HG03354 (cell line): ENCODE measurements at regions not wholly inside any gene's neighbourhood (a gene's known extent, or its start where the extent isn't known, plus 50 kb on each side); places are given as distances from the start of the nearest gene placed in this dataset.
"Not testable (repeated sequence)": the region's sequence is repeated elsewhere in the genome, so short reads cannot be mapped to it uniquely, and the experiment has no call there.

Experiments used
- ATAC-seq: cut with Tn5 transposase; IDR thresholded peaks from one replicate; pipeline ENCODE4 v1.9.1; 2021; ENCODE audit warnings: mild to moderate bottlenecking; ENCODE audit not compliant: unreplicated experiment, poor library complexity, severe bottlenecking

DNA sequence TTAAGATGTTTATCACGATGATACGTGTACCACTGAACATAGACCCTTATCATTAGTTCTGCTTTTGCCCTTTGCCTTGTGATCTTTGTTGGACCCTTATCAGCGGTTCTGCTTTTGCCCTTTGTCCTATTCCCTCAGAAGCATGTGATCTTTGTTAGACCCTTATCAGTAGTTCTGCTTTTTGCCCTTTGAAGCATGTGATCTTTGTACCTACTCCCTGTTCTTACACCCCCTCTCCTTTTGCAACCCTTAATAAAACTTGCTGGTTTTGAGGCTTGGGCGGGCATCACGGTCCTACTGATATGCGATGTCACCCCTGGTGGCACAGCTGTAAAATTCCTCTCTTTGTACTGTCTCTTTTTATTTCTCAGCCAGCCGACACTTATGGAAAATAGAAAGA is 117.0 kb downstream of the SDHAF3 start:
- ATAC-seq: not testable (repeated sequence)

DNA sequence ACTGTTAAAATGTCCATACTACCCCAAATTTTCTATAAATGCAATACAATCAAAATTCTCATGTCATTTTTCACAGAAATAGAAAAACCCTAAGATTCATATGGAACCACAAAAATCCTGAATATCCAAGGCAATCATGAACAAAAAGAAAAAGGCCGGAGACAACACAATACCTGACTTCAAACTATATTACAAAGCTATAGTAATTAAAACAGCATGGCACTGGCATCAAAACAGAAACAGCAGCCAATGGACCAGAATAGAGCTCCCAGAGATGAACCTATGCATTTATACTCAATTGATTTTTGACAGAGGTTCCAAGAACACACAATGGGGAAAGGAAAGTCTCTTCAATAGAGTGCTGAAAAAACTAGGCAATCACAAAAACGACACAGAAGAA is 128.8 kb downstream of the SDHAF3 start:
- no peak for ATAC-seq

DNA sequence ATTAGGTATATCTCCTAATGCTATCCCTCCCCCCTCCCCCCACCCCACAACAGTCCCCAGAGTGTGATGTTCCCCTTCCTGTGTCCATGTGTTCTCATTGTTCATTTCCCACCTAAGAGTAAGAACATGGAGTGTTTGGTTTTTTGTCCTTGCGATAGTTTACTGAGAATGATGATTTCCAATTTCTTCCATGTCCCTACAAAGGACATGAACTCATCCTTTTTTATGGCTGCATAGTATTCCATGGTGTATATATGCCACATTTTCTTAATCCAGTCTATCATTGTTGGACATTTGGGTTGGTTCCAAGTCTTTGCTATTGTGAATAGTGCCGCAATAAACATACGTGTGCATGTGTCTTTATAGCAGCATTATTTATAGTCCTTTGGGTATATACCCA is 140.7 kb downstream of the SDHAF3 start:
- ATAC-seq: not testable (repeated sequence)

DNA sequence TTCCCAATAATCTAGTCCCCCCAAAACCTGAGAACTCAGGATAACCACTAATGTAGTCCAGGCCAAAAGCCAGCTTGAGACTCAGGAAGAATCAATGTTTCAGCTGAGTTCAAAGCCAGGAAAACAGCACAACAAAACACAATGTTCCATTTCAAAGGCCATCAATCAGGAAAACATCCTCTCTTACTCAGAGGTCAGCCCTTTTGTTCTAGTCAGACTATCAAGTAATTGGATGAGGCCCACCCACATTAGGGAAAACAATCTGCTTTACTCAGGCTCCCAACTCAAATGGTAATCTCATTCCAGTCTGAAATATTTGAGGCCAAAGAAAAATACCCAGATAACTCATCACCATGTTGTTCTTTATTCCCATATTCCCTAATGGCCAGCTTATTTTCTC is 152.2 kb downstream of the SDHAF3 start:
- ATAC-seq: no peak

DNA sequence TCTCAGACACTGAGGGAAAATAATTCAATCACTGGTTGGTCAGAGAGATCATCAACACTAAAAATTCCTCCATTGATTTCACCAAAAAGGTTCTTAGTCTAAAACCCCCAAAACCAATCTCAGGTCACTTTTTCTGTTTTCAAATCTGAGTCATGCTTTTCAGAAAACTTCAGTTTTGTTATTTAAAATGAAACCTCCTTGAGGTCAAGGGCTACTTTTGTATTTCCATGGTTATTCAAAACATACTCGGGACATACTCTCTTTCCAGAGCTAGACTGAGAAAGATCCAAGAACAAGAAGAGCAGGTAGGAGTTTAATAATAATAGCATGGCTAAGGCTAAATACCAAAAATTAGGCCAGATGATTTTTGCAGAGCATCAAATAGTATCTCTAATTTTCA is 152.8 kb downstream of the SDHAF3 start:
- ATAC-seq: no peak

DNA sequence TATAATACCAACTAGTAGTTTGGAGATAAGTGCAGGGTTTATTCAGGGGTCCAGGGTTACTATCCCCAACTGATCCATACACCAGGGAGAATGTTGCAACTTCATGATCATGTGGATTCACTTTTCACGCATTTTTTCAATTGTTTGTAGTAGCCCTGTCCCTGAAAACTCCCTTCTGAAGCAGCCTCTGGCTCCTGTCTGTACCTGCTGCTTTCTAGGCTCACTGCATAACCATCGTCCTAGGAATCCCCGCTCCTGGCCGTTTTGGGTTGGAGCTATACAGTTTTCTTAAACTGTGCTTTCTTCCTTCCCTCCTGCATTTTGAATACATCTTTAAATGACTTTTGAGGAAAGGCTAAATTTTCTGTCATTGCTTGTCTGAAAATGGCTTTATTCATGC is 154.1 kb downstream of the SDHAF3 start:
- no peak for ATAC-seq

DNA sequence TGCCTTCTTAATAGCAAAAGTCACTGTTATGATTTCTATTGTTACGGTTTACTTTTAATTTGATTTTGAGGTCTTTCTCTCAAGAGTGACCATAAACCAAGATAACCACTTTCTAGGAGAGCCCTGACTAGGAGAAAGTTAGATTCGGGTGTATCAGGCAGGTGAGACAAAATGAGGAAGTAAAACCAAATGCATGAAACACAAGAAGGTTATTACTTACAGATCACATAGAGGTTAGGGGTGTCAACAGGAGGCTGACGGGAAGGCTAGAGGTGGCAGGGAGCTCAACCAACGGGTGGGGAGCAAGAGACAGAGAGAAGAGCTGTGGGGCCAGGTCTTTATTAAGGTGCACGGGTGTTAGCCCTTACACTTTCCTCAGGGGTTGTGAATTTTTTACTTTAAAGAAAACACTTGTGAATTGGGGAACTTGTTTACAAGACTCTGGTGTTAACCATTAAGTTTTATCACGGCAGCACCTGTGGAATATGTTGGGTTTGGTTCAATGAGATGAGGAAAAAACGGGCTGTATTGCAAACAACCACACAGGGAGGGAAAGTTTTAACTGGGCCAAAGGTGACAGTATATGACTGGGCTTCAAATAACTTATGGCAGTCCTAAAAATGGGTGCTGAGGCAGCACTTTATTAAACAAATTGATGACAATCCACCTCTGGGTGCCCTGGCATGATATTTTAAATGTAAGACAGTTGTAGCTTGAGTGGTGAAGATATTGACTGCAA is 154.9 kb downstream of the SDHAF3 start:
- peak; percentile 85 for ATAC-seq

DNA sequence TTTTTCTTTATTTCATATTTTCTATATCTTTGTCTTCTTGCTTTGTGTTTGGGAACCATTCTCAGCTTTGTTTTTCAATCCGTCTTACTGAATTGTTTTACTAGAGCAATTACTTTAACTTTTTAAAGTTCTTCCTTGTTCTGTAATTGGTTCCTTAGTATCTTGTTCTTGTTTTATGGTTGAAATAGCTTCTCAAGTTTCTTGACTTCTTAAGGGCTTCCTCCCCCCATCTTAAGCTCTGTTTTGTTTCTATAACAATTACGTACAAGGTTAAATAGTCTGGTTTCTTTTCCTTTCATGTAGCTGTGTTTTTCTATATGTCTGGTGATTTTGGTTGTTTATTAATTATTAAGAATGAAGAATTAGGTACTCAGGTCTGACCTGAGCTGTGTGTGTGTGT is 158.0 kb downstream of the SDHAF3 start:
- ATAC-seq: no peak

DNA sequence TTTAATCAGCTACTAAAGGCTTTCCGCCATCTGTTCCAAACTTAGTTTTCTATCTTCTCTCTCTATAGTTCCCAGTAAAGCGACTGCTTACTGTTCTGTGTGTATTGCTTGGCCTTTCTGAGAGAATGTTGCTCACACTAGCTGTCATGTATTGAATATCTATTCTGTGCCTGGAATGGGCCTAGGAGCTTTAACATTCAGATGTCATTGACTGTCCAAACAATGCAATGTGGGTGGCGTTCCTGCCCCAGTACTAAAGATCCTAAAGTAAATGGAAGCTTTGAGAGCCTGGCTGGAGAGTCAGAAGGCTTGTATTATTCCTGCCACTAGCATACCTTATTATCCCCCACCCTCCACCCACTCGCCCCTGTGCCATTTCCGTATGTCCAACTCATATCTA is 163.5 kb downstream of the SDHAF3 start:
- ATAC-seq: no peak

DNA sequence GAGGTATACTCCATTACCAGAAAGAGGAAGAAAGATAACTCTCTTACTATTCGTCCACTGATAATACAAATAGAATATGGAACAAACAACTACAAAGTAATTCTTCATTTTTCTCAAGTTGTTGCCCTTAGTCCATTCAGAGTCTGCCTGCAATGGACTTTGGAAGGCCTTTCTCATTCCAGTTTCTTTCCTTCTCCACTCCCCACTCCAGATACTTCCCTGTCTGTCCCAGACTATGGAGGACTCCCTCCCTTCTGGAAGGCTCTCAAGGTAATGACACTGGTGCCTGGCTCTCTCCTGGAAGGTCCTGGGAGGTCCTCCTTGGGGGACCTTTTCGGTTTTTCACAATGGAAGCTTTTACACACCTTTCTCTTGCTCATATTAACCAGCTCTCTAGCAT is 167.8 kb downstream of the SDHAF3 start:
- ATAC-seq: no peak

DNA sequence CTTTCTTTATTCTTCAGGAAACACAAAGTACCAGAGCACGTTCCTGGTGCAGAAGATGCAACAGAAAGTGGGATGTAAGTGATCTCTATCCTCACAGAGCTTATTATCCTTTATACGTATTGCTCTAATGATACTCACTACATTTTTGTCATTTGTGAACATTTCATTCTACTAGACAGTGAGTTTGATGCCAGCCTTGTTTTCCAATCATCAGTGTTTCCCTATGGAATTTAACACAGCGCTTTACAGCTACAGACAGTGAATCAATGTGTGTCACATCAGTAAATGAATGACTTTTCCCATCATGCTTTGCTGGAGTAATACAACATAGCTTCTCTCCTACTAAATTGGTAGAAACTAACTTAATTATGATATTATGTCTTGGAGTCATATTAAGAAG is 175.5 kb downstream of the SDHAF3 start:
- no peak for ATAC-seq

DNA sequence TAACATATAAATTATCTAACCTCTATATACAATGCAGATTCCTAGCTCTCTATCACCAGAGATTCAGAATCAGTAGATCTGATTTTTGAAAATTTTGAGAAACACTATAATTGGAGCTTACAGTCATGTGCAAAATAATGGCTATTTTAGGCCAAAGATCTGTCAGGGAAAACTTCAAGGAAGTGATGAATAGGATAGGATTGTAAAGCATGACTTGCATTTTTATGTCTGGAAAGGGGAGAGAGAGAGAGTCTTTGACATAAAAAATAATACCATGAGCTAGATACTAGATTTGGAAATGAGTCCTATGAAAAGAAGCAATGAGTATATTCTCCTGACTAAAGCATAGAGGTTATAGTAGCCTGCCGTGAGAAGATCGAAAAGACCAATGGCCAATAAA is 181.1 kb downstream of the SDHAF3 start:
- ATAC-seq: no peak

DNA sequence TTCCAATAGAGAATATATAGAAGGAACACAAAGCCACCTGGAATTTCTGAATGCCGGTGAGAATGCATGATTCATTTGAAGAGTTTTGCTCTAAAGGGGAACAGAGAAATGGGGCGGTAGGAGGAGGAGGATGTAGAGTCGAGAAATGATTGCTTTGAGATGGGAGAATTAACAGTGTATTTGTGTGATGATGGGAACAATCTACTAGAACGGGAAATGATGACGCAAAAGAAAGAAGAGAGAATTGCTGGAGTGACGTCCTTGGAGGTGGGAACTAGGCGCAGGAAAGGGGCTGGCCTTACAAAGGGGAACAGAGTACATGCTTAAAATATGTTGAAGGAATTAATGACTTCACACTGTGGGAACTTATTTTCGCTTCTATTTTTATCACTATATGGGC is 188.1 kb downstream of the SDHAF3 start:
- ATAC-seq: no peak

DNA sequence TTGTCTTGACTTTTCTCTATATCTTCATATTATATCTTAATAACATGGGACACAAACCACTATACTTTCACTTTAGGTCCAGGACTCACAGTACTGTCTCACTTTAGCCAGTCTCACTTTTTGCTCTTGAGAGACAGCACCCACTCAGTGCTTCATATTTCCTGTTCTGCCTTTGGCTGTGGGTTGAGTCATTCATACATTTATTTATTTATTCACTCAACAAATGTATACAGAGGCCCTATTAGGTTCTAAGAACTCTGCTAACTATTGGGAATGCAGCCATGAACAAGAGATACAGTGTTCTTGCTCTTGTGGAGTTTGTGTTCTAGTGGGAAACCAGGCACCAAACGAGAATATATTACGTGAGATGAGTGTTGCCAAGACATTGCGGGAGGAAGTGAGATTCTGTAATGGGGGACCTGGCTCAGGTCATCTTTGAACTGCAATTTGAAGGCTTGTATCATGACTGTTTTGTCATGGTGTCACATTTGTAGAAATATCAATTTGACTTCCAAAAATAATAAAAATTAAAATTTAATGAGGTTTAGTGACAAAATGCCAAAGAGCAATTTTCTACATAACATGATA is 190.1 kb downstream of the SDHAF3 start:
- no peak for ATAC-seq

DNA sequence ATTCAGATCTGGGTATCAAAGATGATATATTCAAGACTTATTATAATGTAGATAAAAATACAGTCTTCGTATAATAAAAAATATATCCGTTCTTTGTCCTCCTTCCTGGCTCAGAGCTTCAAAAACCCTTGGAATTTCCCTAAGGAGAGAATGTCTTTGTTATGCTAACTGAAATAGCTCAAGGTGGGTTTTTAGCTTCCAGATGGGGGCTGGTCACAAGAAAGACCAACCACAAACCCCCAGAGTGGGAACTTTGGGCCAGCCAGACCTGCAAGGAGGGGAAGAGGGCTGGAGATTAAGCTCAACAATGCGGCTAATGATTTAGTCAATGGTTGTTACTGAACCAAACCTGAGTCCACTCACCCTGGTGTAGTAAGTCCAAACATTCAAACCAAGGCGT is 196.4 kb downstream of the SDHAF3 start:
- ATAC-seq: no peak

DNA sequence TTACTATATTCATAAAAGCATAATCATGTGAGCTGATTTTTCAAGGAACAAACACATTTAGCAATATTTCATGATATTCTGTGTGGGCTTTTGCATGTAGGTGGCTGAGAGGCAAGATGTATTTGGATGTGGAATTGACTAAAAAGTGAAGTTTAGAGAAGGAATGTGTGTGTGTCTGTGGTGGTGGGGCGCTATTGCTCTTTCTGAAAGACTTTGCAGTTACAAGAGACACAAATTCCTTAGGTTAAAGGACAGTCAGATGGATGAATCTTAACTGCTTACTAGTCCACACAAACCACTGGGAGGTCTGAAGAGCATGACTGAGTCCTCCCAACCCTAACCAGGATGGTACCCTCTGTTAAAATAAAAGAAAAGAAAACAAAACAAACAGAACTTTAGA is 200.1 kb downstream of the SDHAF3 start:
- ATAC-seq: no peak

DNA sequence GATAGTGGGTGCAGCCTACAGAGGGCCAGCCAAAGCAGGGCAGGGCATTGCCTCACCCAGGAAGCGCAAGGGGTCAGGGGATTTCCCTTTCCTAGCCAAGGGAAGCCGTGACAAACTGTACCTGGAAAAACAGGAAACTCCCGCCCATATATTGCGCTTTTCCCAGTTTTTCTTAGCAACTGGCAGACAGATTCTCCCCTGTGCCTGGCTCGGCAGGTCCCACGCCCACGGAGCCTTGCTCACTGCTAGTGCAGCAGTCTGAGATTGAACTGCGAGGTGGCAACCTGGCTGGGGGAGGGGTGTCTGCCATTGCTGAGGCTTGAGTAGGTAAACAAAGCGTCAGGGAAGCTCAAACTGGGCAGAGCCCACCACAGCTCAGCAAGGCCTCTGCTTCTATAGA is 212.4 kb downstream of the SDHAF3 start:
- ATAC-seq: not testable (repeated sequence)

DNA sequence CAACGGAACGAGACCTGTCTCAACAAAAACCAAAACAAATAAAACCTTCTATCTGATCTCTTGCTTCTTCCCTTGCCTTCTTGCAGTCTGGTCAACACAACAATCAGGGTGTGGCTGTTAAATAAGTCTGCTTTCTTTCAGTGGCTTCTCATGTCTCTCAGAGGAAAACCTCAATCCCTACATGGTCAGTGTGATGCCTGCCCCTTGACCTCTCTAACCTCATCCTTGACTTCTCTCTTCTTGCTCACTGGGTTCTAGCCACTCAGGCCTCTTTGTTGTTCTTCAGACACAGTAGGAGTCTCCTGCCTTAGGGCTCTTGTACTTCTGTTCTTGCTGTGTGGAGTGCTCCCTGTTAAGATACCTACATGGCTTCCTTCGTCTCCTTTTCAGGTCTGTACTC is 220.4 kb downstream of the SDHAF3 start:
- no peak for ATAC-seq

DNA sequence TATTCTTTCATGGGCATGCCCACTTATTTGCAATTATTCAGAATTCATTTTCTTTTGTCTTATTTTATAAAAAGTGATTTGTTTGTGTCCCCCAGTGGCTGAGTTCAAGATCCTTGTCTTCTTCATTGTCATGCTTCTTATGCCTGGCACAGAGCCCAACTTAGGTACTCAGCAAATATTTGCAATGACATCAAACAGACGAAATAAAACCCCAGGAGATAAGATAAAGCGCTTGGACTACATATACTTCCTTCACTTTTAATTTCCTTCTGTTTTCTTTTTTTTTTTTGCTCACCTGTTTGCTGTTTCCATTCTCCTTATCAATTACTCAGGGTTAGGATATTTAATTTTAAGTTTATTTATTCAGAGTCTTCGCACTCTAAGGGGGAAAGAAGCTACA is 225.0 kb downstream of the SDHAF3 start:
- no peak for ATAC-seq

DNA sequence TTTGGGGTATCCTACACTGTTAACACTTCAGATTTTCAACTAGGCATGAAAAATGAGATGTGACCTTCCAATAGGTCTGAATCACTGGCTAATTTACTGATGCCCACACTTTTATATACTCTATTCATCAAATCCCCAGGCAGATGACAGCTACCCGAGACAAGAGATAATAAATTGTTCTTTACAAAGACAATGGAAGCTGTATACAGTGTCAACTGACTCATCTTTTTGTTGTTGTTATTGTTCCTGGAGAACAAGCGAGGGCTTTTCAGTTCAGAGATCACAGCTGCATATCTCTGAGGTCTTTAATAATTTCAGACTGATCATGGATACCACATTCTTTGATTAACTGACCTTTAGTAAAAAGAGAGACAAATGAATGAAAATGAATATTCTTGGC is 228.9 kb downstream of the SDHAF3 start:
- no peak for ATAC-seq

DNA sequence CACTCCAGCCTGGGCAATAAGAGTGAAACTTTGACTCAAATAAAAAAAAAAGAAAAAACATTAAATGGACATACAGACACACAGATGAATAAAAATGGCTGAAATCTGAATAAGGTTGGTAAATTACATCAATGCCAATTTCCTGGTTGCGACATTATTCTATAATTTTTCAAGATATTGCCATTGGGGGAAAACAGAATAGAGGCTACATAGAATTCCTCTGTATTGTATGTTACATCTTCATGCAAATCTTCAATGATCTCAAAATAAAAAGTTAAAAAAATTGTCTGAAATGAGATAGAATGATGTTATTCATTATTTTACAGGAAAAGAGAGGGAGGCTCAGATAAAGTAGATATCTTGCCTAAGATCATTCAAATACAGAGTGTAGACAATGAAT is 234.0 kb downstream of the SDHAF3 start:
- no peak for ATAC-seq

DNA sequence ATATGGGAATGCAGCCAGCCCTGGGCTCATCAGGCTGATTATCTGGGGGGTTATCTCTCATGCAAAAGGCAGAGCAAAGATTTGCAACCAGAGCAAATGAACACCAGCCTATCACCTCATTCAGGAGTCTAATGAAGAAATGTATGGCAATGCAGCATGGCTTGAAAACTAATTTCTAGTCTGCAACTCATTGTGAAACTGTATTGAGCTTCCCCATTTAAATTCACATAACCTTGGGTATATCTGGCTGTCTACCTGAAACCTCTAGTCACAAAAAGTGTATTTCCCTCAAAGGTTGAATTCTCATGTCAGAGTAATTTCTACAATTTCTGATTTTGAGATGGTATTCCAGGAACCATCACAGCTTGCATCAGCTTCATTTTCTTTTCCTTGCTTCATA is 240.0 kb downstream of the SDHAF3 start:
- ATAC-seq: no peak
